GM12873 (cell line): ENCODE measurements at regions not wholly inside any gene's neighbourhood (a gene's known extent, or its start where the extent isn't known, plus 50 kb on each side); places are given as distances from the start of the nearest gene placed in this dataset.

Source experiments
- TF ChIP-seq, protein P1 (sequence below): IDR thresholded peaks from 2 replicates; pipeline ENCODE4 v1.5.1; 2012; ENCODE audit warnings: low read depth, mild to moderate bottlenecking, moderate library complexity, low read length, control low read depth; ENCODE audit not compliant: insufficient read depth; ENCODE audit errors: missing control alignments

GRCh38 chr13:40273253-40274025 lies 393.0 kb downstream of the FOXO1 start:
- TF ChIP-seq, protein P1, sequence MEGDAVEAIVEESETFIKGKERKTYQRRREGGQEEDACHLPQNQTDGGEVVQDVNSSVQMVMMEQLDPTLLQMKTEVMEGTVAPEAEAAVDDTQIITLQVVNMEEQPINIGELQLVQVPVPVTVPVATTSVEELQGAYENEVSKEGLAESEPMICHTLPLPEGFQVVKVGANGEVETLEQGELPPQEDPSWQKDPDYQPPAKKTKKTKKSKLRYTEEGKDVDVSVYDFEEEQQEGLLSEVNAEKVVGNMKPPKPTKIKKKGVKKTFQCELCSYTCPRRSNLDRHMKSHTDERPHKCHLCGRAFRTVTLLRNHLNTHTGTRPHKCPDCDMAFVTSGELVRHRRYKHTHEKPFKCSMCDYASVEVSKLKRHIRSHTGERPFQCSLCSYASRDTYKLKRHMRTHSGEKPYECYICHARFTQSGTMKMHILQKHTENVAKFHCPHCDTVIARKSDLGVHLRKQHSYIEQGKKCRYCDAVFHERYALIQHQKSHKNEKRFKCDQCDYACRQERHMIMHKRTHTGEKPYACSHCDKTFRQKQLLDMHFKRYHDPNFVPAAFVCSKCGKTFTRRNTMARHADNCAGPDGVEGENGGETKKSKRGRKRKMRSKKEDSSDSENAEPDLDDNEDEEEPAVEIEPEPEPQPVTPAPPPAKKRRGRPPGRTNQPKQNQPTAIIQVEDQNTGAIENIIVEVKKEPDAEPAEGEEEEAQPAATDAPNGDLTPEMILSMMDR = no peak

GRCh38 chr13:40274103-40274502 lies 392.3 kb downstream of the FOXO1 start:
- TF ChIP-seq, protein P1 = no peak

DNA sequence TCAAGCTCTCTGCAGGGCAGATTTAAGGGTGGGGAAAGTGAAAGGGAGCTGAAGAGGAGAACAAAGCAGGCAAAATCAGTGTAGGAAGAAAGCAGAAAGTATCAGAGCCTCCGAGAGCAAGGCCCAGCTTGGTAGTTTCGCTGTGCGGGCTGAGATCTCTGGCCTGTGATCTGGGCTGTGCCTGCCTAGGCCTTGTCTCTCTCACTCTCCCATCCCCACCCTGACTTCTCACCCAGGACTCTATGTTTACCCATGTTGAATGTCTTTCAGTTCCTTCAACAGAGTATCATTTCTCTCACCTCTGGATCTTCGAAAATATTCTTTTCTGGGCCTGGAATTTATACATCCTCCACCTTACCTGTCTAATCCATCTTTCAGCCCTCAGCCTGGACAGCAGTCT lies 391.3 kb downstream of the FOXO1 start:
- TF ChIP-seq, protein P1 = no peak

DNA sequence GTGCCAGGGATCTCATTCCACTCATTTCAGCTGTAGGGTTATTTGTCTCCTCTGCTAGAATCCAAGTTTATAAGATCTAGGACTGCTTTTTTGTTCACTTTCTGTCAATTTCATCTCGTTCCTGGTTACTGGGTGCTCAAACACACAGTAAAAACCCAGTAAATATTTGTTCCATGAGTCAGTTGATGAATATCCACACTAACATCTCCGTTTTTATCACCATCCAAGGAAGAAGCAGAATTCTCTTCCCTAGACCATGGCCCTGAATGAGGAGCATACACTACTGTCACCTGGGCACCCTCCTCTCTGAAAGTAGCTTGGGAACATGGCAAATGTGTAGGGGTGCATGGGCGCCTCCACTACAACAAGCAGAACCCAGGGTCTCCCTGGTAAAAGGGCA lies 390.8 kb downstream of the FOXO1 start:
- TF ChIP-seq, protein P1 = no peak

DNA sequence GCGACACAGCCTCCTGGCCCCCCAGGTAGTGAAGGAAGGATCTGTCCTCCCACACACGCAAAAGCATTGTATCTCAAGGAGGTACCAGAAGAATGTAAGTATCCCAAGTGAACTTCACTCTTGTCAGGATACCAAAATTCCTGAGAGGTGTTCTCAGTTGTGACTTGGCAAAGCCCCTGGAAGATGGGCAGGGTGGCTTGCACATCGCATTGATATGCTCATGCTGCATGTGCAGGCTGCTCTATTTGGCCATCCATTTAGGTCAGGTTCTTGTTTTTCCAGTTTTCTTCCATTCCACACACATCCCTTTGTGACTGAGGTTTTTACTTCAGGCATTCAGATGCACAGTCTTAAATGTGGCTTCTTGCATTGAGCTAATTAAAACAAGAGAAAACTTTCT lies 382.8 kb downstream of the FOXO1 start:
- TF ChIP-seq, protein P1 = no peak

GRCh38 chr13:40285634-40286033 lies 380.8 kb downstream of the FOXO1 start:
- TF ChIP-seq, protein P1 = no peak

DNA sequence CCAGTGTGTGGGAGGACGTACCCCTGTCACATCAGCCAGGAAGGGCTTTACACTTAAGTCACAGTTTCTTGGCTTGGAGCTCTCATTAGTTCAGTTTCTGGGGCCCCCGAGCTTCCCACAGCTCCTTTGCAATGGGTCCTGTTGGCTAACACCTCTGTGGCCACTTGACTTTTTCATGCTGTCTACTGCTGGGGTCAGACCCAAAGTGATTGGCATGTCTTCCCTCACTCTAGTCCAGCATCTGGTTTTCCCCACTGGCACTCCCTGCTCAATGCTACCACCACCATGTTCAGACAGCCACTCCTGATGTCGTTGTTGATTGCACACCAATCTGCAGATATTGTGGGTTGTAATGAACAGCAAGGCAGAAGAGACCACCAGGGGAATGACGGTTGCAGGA lies 379.0 kb downstream of the FOXO1 start:
- TF ChIP-seq, protein P1 = no peak

GRCh38 chr13:40288259-40288658 lies 378.2 kb downstream of the FOXO1 start:
- TF ChIP-seq, protein P1 = no peak
